ENCODE measurements at regions not wholly inside any gene's neighbourhood (a gene's known extent, or its start where the extent isn't known, plus 50 kb on each side); places are given as distances from the start of the nearest gene placed in this dataset.
"Not testable (repeated sequence)": the region's sequence is repeated elsewhere in the genome, so short reads cannot be mapped to it uniquely, and the experiment has no call there.

DNA sequence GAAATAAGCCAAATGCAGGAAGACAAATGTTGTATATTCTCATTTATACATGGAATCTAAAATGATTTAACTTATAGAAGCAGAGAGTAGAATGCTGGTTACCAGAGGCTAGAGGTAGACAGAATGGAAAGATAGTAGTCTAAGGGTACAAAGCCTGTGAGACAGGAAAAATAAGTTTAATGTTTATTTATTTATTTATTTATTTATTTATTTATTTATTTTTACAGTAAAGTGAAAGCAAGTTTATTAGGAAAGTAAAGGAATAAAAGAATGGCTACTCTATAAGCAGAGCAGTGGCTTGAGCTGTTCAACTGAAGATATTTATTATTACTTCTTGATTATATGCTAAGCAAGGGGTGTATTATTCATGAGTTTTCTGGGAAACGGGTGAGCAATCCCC lies 203.2 kb downstream of the LAS1L start:
- ATAC-seq, result no peak

DNA sequence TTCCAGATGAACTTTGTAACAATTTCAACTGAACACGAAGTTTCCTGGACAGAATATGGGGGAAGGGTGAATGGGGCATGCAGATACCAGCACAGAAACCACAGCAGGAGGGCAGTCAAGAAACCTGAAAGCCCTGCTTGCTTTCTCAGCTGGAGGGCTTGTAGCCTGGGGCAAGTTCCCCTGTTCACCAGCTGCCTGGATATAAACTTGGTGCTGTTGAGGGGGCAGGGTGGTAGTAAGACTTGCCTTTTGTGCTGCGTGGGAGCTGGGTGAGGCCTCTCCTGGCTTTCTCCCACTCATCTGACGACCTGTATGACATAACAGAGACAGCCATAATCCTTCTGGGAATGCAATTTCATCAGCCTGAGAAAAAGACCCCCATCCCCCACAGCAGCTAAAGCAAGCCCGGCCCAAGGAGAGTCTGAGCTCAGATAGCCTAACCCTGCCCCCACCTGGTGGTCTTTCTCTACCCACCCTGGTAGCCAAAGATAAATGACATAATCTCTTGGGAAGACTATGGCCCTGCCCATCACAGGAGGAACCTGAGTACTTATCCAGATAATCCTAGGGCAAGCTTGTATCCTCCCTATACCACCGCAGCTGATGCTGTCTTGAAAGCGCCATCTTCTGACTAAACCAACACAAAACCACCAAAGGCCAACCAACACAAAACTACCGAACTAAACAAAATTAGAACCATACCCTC lies 234.3 kb downstream of the LAS1L start:
- H3K27me3 Mint-ChIP-seq, result no peaks in the 10 kb centered on the region
- ATAC-seq (no peak), DNase-seq (no peak)
- H3K4me1 Mint-ChIP-seq, result no peaks in the 10 kb centered on the region
- H3K4me3 Mint-ChIP-seq, result no peak overlapping the region
- H3K9me3 Mint-ChIP-seq, result peaks cover 21 to 45% of the 10 kb centered on the region in 2 donors
- no peak overlapping the region for H3K27ac Mint-ChIP-seq

More for the DNA sequence above, 203.2 kb downstream of the LAS1L start:
- no peaks in the 10 kb centered on the region for H3K27me3 Mint-ChIP-seq
- H3K9me3 Mint-ChIP-seq, result peaks cover 0 to 13% of the 10 kb centered on the region in 2 donors
- DNase-seq, result no peak
- H3K4me1 Mint-ChIP-seq, result no peaks in the 10 kb centered on the region
- H3K4me3 Mint-ChIP-seq, result no peak overlapping the region
- no peak overlapping the region for H3K27ac Mint-ChIP-seq

DNA sequence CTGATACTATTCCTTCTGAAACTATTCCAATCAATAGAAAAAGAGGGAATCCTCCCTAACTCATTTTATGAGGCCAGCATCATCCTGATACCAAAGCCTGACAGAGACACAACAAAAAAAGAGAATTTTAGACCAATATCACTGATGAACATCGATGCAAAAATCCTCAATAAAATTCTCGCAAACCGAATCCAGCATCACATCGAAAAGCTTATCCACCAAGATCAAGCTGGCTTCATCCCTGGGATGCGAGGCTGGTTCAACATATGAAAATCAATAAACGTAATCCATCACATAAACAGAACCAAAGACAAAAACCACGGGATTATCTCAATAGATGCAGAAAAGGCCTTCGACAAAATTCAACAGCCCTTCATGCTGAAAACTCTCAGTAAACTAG lies 251.7 kb downstream of the LAS1L start:
- not testable (repeated sequence) for H3K27me3 Mint-ChIP-seq, H3K27ac Mint-ChIP-seq, H3K4me1 Mint-ChIP-seq, H3K4me3 Mint-ChIP-seq, ATAC-seq, DNase-seq
- H3K9me3 Mint-ChIP-seq, result peaks cover 7 to 23% of the 10 kb centered on the region in 2 donors

DNA sequence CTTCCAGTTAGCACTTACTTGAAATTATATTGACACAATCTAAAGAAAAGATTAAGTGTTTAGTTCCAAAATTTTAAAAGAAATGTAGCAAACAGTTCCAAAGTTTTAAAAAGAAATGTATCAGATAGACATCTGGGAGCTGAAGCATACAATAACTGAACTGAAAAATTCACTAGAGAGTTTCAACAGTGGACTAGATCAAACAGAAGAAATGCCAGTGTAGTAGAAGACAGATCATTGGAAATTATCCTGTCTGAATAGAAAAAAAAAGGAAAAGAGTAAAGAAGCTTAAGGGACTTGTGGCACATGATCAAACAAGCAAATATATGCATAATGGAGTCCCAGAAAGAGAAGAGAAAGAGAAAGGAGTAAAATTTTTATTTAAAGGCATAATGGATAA lies 261.4 kb downstream of the LAS1L start:
- Mint-ChIP-seq H3K9me3 (peaks cover 15 to 28% of the 10 kb centered on the region in 2 donors), H3K4me1 (no peaks in the 10 kb centered on the region), H3K4me3 (no peak overlapping the region), H3K27me3 (no peaks in the 10 kb centered on the region), H3K27ac (no peak overlapping the region)
- DNase-seq, result no peak
- no peak for ATAC-seq

DNA sequence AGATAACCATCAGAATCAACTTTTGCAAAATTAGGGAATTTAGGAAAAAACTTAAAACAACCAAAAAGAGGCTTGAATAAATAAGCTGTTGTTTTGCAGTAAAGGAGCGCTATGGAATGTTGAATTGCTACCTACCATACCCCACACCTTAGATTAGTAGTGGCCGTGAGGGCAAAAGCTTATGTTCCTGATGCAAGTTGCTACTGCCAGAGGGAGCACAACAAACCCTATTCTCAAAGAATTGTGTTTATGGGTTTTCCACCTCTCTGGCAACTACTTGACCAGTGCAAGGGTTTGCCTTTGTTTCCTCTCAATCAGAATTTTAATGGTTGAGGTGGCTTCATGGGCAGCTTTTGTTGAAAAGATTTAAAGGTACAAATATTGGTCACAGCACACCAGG lies 268.1 kb downstream of the LAS1L start:
- DNase-seq, result no peak
- H3K27me3 Mint-ChIP-seq, result no peaks in the 10 kb centered on the region
- no peak overlapping the region for H3K4me3 Mint-ChIP-seq
- no peak overlapping the region for H3K27ac Mint-ChIP-seq
- H3K4me1 Mint-ChIP-seq, result no peaks in the 10 kb centered on the region
- peaks cover 13 to 18% of the 10 kb centered on the region in 2 donors for H3K9me3 Mint-ChIP-seq
- no peak for ATAC-seq

DNA sequence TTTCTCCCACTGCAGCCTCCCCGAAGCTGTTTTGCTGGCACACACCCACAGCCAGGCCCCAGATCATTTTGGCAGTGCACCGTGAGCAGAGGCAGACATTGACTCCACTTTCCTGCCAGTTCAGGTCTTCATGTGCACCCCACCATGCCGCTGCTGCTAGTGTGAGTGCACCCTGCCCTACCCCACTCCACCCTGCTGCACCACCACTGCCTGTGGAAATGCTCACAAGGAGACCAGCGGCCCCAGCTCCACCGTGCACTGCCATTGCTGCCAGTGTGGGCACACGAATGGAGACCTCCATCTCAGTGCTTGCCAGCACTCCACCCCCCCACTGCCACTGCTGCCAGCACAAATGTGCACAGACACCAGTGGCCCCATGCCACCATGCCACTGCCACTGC lies 277.6 kb upstream of the ZC4H2 start:
- ATAC-seq (no peak), DNase-seq (no peak)
- Mint-ChIP-seq H3K9me3 (peaks cover 0 to 23% of the 10 kb centered on the region in 2 donors), H3K27ac (no peak overlapping the region), H3K27me3 (no peaks in the 10 kb centered on the region), H3K4me1 (no peaks in the 10 kb centered on the region), H3K4me3 (no peak overlapping the region)

DNA sequence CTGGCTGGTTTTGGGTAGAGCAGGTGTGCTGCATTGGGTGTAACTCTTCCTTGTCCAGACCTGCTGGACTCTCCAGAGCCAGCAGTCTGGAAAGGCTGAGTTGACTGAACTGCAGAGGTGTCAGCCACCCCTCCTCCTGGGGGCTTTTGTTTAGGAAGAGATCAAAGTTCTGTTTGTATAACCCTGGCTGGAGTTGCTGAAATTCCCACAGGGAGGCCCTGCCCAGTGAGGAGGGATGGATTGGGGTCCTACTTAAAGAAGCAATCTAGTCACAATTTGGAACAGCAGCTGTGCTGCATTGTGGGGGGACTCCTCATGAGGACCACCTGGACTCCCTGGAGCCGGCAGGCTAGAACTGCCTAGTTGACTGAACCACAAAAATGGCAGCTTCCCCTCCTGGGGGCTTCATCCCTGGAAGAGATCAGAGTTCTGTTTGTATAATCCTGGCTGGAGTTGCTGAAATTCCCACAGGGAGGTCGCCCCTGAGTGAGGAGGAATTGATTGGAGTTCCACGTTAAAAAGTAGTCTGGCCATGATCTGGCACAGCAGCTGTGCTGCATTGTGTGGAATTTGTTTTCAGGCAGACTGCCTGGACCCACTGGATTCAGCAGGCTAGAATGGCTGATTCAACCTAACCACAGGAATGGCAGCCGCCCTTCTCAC lies 264.9 kb upstream of the ZC4H2 start:
- no peak for ATAC-seq
- H3K4me1 Mint-ChIP-seq, result no peaks in the 10 kb centered on the region
- H3K4me3 Mint-ChIP-seq, result no peak overlapping the region
- H3K27ac Mint-ChIP-seq, result no peak overlapping the region
- H3K9me3 Mint-ChIP-seq, result peaks cover 37 to 40% of the 10 kb centered on the region in 2 donors
- H3K27me3 Mint-ChIP-seq, result no peaks in the 10 kb centered on the region
- no peak for DNase-seq

DNA sequence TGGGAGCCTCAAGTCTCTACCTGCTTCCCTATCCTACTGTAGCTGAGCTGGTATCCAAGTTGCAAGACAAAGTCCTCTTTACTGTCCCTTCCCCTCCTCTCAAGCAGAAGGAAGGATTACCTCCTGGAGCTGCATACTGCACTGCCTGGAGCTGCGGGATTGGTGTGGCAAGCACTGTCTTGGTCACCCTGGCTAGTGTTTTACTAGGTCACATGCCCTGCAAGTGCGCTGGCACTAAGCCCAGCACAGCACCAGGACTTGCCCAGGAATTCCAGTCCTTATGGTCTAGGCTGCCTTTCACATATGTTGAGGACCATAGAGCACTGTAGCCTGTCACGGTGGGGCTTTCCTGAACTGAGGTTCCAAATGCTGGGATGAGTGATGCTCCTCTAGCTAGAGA lies 227.3 kb upstream of the ZC4H2 start:
- H3K27me3 Mint-ChIP-seq, result no peaks in the 10 kb centered on the region
- DNase-seq (no peak), ATAC-seq (no peak)
- peaks cover 5 to 19% of the 10 kb centered on the region in 2 donors for H3K9me3 Mint-ChIP-seq
- H3K4me3 Mint-ChIP-seq, result no peak overlapping the region
- no peak overlapping the region for H3K27ac Mint-ChIP-seq
- no peaks in the 10 kb centered on the region for H3K4me1 Mint-ChIP-seq

DNA sequence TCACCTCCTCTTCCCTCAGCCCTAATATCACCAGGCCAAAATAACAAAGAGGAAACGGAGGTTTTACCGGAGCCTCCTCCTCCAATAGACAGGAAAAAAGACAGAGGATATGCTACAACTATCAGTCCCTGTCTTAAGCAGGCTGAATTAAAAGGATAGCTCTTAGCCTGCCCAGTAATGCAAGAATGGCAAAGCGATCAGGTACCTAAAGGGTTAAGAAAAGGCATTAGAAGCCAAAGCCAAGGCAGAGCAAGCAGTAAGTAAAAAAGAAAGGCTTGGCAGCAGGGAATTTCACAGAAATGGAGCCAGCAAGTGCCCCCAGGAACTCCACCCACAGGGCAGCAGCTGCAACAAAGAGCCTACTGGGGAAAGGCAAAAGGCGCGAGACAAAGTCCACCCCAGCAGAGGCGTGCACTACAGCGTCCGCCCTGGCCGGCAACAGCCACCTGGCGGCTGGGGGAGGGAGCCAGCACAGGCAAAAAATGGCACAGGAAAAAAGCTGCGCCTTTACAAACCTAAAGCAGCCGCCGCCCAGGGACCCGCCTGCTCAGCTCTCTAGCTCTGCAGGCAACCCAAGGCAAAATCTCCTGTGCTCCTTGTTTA lies 220.6 kb upstream of the ZC4H2 start:
- DNase-seq, result no peak
- H3K27ac Mint-ChIP-seq, result no peak overlapping the region
- H3K9me3 Mint-ChIP-seq, result peaks cover 7 to 18% of the 10 kb centered on the region in 2 donors
- H3K4me3 Mint-ChIP-seq, result peak overlapping the region in 1 of 2 donors; percentile 37
- H3K27me3 Mint-ChIP-seq, result no peaks in the 10 kb centered on the region
- H3K4me1 Mint-ChIP-seq, result no peaks in the 10 kb centered on the region
- ATAC-seq, result no peak

DNA sequence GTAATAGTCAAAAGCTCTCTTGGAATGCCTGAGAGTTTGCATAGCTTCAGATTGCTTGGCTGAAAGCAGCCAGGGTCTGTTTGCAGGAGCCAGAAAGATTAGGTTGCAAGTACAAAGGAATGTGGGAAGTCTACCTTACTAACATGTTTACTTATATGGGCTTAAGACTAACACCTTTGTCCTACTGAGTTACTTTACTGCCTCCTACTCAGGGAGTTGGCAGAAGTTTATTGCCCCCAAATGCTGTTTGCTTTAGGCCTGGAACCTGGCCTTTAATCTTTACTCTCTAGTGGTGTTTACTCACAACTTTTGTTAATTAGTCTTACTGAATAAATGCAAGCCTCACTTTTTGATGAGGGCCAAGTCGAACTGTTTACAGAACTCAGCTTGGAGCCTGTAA lies 219.4 kb upstream of the ZC4H2 start:
- H3K9me3 Mint-ChIP-seq, result peaks cover 0 to 13% of the 10 kb centered on the region in 2 donors
- ATAC-seq (no peak), DNase-seq (no peak)
- no peak overlapping the region for H3K27ac Mint-ChIP-seq
- no peak overlapping the region for H3K4me3 Mint-ChIP-seq
- no peaks in the 10 kb centered on the region for H3K4me1 Mint-ChIP-seq
- no peaks in the 10 kb centered on the region for H3K27me3 Mint-ChIP-seq

DNA sequence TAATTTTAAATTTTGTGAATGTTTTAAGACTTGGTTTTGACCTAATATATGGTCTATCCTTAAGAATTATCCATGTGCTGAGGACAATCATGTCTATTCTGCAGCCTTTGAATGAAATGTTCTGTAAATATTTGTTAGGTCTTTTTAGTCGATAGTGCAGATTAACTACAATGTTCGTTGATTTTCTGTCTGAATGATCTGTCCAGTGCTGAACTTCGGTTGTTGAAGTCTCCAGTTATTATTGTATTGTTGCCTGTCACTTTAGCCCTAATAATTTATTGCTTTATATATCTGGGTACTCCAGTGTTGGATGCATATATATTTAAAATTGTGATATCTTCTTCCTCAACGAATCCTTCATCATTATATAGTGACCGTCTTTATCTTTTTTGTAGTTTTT lies 218.3 kb upstream of the ZC4H2 start:
- H3K9me3 Mint-ChIP-seq, result peaks cover 0 to 13% of the 10 kb centered on the region in 2 donors
- H3K27ac Mint-ChIP-seq, result no peak overlapping the region
- no peaks in the 10 kb centered on the region for H3K4me1 Mint-ChIP-seq
- ATAC-seq, result no peak
- no peaks in the 10 kb centered on the region for H3K27me3 Mint-ChIP-seq
- H3K4me3 Mint-ChIP-seq, result no peak overlapping the region
- no peak for DNase-seq

DNA sequence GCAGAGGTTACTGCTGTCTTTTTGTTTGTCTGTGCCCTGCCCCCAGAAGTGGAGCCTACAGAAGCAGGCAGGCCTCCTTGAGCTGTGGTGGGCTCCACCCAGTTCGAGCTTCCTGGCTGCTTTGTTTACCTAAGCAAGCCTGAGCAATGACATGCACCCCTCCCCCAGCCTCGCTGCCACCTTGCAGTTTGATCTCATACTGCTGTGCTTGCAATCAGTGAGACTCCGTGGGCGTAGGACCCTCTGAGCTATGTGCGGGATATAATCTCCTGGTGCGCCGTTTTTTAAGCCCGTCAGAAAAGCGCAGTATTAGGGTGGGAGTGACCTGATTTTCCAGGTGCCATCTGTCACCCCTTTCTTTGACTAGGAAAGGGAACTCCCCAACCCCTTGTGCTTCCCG lies 187.1 kb upstream of the ZC4H2 start:
- not testable (repeated sequence) for DNase-seq, H3K27ac Mint-ChIP-seq, H3K4me3 Mint-ChIP-seq, ATAC-seq, H3K27me3 Mint-ChIP-seq, H3K4me1 Mint-ChIP-seq
- H3K9me3 Mint-ChIP-seq, result peaks cover 13 to 27% of the 10 kb centered on the region in 2 donors

DNA sequence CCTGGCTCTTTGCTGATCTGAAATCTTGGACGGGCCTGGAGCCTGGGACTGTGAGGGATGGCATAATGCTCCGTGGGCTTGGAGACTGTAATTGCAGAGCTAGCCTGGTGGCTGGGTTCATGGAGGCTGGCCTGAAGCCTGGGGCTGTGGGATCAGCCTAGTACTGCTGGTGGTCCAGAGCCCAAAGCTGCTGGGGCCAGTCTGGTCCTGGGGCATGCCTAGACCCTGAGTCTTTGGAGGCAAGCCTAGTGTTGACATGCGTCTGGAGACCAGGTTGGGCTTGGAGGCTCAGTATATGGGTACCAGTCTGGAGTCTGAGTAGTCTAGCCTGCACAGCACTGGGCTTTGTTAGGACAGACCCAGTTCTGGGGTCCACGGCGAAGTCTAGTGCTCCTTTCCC lies 172.0 kb upstream of the ZC4H2 start:
- no peaks in the 10 kb centered on the region for H3K4me1 Mint-ChIP-seq
- ATAC-seq, result no peak
- H3K9me3 Mint-ChIP-seq, result peaks cover 24 to 30% of the 10 kb centered on the region in 2 donors
- H3K4me3 Mint-ChIP-seq, result no peak overlapping the region
- H3K27ac Mint-ChIP-seq, result no peak overlapping the region
- no peaks in the 10 kb centered on the region for H3K27me3 Mint-ChIP-seq
- DNase-seq, result no peak

DNA sequence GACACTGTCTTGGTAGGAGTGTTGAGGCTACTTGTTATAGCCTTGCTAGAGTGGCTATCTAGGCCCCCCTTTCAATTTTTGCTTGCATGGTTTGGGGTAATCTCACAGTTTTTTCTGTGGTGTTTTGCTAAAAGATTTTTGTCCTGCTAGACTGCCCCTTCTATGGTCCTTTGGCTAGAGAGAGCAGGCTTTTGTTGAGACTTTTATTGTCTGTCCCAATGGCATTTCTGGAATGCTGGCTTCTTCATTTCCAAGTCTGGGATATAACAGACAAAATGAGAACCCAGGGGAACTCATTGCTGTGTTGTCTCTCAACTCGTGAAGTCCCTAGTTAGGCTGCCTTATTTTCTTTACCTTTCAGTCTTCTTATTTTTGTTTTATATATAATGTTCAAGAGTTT lies 160.2 kb upstream of the ZC4H2 start:
- no peak overlapping the region for H3K4me3 Mint-ChIP-seq
- H3K9me3 Mint-ChIP-seq, result peaks cover 29 to 39% of the 10 kb centered on the region in 2 donors
- H3K4me1 Mint-ChIP-seq, result no peaks in the 10 kb centered on the region
- no peaks in the 10 kb centered on the region for H3K27me3 Mint-ChIP-seq
- no peak overlapping the region for H3K27ac Mint-ChIP-seq
- ATAC-seq (no peak), DNase-seq (no peak)

DNA sequence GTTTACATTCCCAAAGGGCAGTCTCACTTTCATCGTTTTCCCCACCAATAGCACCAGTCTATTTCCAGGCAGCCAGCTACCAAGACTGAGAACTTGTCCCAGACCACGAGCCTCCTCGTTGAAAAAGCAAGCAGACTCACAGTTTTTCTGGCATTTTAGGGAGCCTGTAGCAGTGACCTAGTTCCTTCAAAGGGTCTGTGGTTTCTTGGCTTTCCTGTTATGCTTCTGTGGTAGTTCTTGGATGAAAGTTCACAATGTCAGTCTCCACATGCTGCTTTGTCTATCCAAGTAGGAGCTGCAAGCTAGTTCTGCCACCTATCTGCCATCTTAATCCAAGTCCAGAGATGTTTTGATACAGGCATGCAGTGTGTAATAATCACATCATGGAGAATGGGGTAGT lies 151.6 kb upstream of the ZC4H2 start:
- no peak for ATAC-seq
- Mint-ChIP-seq H3K4me3 (no peak overlapping the region), H3K27me3 (no peaks in the 10 kb centered on the region), H3K4me1 (peaks cover 11% of the 10 kb centered on the region), H3K27ac (no peak overlapping the region), H3K9me3 (peaks cover 41 to 44% of the 10 kb centered on the region in 2 donors)
- DNase-seq, result no peak

DNA sequence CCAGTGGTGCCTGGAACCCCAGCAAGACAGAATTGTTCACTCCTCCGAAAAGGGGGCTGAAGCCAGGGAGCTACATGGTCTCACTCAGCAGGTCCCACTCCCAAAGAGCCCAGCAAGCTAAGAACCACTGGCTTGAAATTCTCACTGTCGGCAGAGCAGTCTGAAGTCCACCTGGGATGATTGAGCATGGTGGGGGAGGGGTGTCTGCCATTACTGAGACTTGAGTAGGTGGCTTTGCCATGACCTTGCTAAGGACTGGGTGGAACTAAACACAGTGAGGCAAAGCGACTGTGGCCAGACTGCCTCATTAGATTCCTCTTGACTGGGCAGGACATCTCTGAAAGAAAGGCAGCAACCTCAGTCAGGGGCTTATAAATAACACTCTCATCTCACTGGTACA lies 122.6 kb upstream of the ZC4H2 start:
- Mint-ChIP-seq H3K9me3 (peaks cover 29 to 35% of the 10 kb centered on the region in 2 donors), H3K27ac (no peak overlapping the region), H3K4me3 (no peak overlapping the region)

More for the DNA sequence above, 122.6 kb upstream of the ZC4H2 start:
- ATAC-seq, result no peak
- no peaks in the 10 kb centered on the region for H3K27me3 Mint-ChIP-seq
- no peaks in the 10 kb centered on the region for H3K4me1 Mint-ChIP-seq
- no peak for DNase-seq
